Gastroesophageal sphincter (tissue), 3 donors: ENCODE measurements at regions not wholly inside any gene's neighbourhood (a gene's known extent, or its start where the extent isn't known, plus 50 kb on each side); places are given as distances from the start of the nearest gene placed in this dataset.

ENCODE experiments used
- POLR2A ChIP-seq, 2 donors: fragments of 450-650 bp; IDR thresholded peaks; one replicate each; pipeline ENCODE4 v1.6.1; 2017; ENCODE audit warnings: antibody characterized with exemption in 2 of 2, mild to moderate bottlenecking in 2 of 2, moderate library complexity in 1 of 2
- TF ChIP-seq, protein P1 (sequence below), 4 experiments: fragments of 200-600 bp in 2 of 4; fragments of 450-650 bp in 2 of 4; sonication (generic) in 1 of 4; IDR thresholded peaks; one replicate each; pipeline ENCODE4 v1.5.1; 2017 to 2019; ENCODE audit warnings: antibody characterized with exemption in 4 of 4, mild to moderate bottlenecking in 2 of 4, moderate library complexity in 2 of 4

GRCh38 chr16:11446566-11447119 lies 101.4 kb downstream of the RMI2 start:
- TF ChIP-seq POLR2A (IDR thresholded peaks at IDR 0.05): no peak
- TF ChIP-seq, protein P1, sequence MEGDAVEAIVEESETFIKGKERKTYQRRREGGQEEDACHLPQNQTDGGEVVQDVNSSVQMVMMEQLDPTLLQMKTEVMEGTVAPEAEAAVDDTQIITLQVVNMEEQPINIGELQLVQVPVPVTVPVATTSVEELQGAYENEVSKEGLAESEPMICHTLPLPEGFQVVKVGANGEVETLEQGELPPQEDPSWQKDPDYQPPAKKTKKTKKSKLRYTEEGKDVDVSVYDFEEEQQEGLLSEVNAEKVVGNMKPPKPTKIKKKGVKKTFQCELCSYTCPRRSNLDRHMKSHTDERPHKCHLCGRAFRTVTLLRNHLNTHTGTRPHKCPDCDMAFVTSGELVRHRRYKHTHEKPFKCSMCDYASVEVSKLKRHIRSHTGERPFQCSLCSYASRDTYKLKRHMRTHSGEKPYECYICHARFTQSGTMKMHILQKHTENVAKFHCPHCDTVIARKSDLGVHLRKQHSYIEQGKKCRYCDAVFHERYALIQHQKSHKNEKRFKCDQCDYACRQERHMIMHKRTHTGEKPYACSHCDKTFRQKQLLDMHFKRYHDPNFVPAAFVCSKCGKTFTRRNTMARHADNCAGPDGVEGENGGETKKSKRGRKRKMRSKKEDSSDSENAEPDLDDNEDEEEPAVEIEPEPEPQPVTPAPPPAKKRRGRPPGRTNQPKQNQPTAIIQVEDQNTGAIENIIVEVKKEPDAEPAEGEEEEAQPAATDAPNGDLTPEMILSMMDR (IDR thresholded peaks at IDR 0.05): no peak
